ENCODE measurements at regions not wholly inside any gene's neighbourhood (a gene's known extent, or its start where the extent isn't known, plus 50 kb on each side); places are given as distances from the start of the nearest gene placed in this dataset.
"Not testable (repeated sequence)": the region's sequence is repeated elsewhere in the genome, so short reads cannot be mapped to it uniquely, and the experiment has no call there.

DNA sequence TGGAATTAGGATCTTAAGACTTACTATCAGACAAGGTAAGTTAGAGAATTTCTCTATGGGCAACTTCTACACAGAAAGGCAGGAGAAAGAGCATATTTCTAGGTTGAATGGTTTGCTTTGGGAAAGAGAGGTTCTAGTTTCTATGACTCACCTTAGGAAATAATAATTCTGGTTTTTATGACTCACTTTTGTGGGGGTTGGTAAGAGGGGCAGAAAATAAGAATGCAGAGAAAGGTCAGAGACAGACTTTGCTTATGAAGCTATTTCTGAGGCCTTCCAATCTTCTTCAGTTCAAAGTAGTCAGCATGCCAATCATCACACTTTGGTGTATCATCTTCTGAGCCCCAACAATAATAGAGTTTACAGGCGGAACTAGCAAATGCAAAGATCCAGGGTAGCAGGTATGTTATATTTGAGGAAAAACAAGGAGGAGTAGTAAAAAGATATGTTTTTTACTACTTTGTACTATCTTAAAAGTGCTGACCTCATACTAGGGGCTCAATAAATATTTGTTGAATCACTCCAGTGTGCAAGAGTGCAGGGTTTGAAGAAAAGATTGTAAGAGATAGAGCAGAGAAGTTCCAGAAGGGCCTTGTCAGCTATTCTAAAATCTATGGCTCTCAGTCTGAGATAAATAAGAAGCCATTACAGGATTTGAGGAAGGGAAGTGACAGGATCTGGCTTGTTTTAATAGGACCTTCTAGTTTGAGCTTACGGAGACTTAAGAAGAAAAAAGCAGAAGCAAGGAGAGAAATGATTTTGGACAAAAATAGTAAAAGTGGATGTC, 56.7 kb upstream of the LRFN5 start:
- ATAC-seq (replicated peaks in 1 of 4) (no peak), DNase-seq (no peak)
- 13% methylated on average over 1 of the region's 2 CpGs for WGBS (ENCODE audit: insufficient coverage)

GRCh38 chr14:41549282-41549681, 57.4 kb upstream of the LRFN5 start:
- Histone ChIP-seq H3K9me3 (no peaks in the 10 kb centered on the region), H3K4me1 (ENCODE audit: control insufficient read depth in 1 of 2, extremely low read depth in 1 of 2, insufficient read depth in 2 of 2, low read length in 2 of 2) (no peaks in the 10 kb centered on the region), H3K4me3 (ENCODE audit: control insufficient read depth in 1 of 2, extremely low read depth in 1 of 2, low read length in 1 of 2) (no peak overlapping the region), H3K27ac (ENCODE audit: low read length) (no peak overlapping the region), H3K27me3 (replicated peaks in 1 of 2; ENCODE audit: control insufficient read depth in 2 of 2, extremely low read depth in 1 of 2, insufficient read depth in 2 of 2, low read length in 1 of 2) (no peaks in the 10 kb centered on the region), H3K36me3 (ENCODE audit: control insufficient read depth in 2 of 2, extremely low read depth in 1 of 2, insufficient read depth in 1 of 2, low read length in 1 of 2) (no peaks in the 10 kb centered on the region)
- no peak overlapping the region for H3K4me3 Mint-ChIP-seq
- no peaks in the 10 kb centered on the region for H3K4me1 Mint-ChIP-seq
- DNase-seq = no peak
- H3K27me3 Mint-ChIP-seq = no peaks in the 10 kb centered on the region
- no peak overlapping the region for H3K27ac Mint-ChIP-seq
- no CpG with 5 or more reads among the region's 2 CpGs for WGBS (ENCODE audit: insufficient coverage)
- H3K9me3 Mint-ChIP-seq = peaks cover 0 to 5% (median 3%) of the 10 kb centered on the region in 3 donors
- ChIA-PET CTCF (no interaction called here), POLR2A (no interaction called here)
- ATAC-seq (replicated peaks in 1 of 4) = no peak
- no peaks in the 10 kb centered on the region for H3K36me3 Mint-ChIP-seq

More for the DNA sequence above, 56.7 kb upstream of the LRFN5 start:
- no peak overlapping the region for H3K27ac Mint-ChIP-seq
- H3K27ac ChIP-seq (ENCODE audit: low read length) = no peak overlapping the region
- no peaks in the 10 kb centered on the region for H3K36me3 Mint-ChIP-seq
- H3K9me3 ChIP-seq = no peaks in the 10 kb centered on the region
- H3K27me3 ChIP-seq (replicated peaks in 1 of 2; ENCODE audit: control insufficient read depth in 2 of 2, extremely low read depth in 1 of 2, insufficient read depth in 2 of 2, low read length in 1 of 2) = no peaks in the 10 kb centered on the region
- H3K9me3 Mint-ChIP-seq = no peaks in the 10 kb centered on the region
- ChIA-PET CTCF (no interaction called here), POLR2A (no interaction called here)
- no peaks in the 10 kb centered on the region for H3K4me1 Mint-ChIP-seq
- no peaks in the 10 kb centered on the region for H3K36me3 ChIP-seq (ENCODE audit: control insufficient read depth in 2 of 2, extremely low read depth in 1 of 2, insufficient read depth in 1 of 2, low read length in 1 of 2)
- H3K4me1 ChIP-seq (ENCODE audit: control insufficient read depth in 1 of 2, extremely low read depth in 1 of 2, insufficient read depth in 2 of 2, low read length in 2 of 2) = no peaks in the 10 kb centered on the region
- H3K4me3 ChIP-seq (ENCODE audit: control insufficient read depth in 1 of 2, extremely low read depth in 1 of 2, low read length in 1 of 2) = no peak overlapping the region
- H3K4me3 Mint-ChIP-seq = no peak overlapping the region
- no peaks in the 10 kb centered on the region for H3K27me3 Mint-ChIP-seq

DNA sequence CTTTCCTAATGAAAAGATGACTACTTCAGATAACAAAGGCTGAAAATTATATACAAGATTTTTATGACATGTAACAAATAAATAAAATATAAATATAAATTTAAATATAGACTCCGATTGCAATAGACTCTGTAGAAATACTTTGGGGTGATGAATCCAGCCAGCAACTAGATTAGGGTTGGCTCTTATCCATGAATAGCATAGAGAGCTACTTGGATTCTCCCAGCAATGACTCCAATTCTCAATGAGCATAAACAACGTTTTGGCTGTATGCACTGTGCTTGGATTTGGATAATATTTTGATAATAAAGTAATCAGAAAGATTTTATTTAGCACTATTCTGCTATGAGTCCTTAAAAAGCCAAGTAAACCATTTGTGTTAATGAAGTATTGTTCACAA, 58.0 kb upstream of the LRFN5 start:
- 100% methylated on average over 1 of the region's 2 CpGs for WGBS (ENCODE audit: insufficient coverage)
- Histone ChIP-seq H3K27ac (ENCODE audit: low read length) (no peak overlapping the region), H3K4me1 (ENCODE audit: control insufficient read depth in 1 of 2, extremely low read depth in 1 of 2, insufficient read depth in 2 of 2, low read length in 2 of 2) (no peaks in the 10 kb centered on the region), H3K27me3 (replicated peaks in 1 of 2; ENCODE audit: control insufficient read depth in 2 of 2, extremely low read depth in 1 of 2, insufficient read depth in 2 of 2, low read length in 1 of 2) (no peaks in the 10 kb centered on the region), H3K36me3 (ENCODE audit: control insufficient read depth in 2 of 2, extremely low read depth in 1 of 2, insufficient read depth in 1 of 2, low read length in 1 of 2) (no peaks in the 10 kb centered on the region), H3K9me3 (no peaks in the 10 kb centered on the region), H3K4me3 (ENCODE audit: control insufficient read depth in 1 of 2, extremely low read depth in 1 of 2, low read length in 1 of 2) (no peak overlapping the region)
- POLR2A ChIA-PET = no interaction called here
- Mint-ChIP-seq H3K9me3 (peaks cover 3 to 5% (median 3%) of the 10 kb centered on the region in 3 donors), H3K27me3 (no peaks in the 10 kb centered on the region), H3K4me1 (no peaks in the 10 kb centered on the region), H3K27ac (no peak overlapping the region), H3K4me3 (no peak overlapping the region), H3K36me3 (no peaks in the 10 kb centered on the region)
- CTCF ChIA-PET = no interaction called here
- DNase-seq (no peak), ATAC-seq (replicated peaks in 1 of 4) (no peak)

GRCh38 chr14:41541333-41541732, 65.3 kb upstream of the LRFN5 start:
- no peak for DNase-seq
- Mint-ChIP-seq H3K36me3 (no peaks in the 10 kb centered on the region), H3K4me1 (no peaks in the 10 kb centered on the region), H3K9me3 (peaks cover 7 to 17% (median 17%) of the 10 kb centered on the region in 3 donors), H3K27me3 (no peaks in the 10 kb centered on the region), H3K27ac (no peak overlapping the region), H3K4me3 (no peak overlapping the region)
- H3K9me3 ChIP-seq = no peaks in the 10 kb centered on the region
- ChIA-PET CTCF (no interaction called here), POLR2A (no interaction called here)
- H3K4me1 ChIP-seq (ENCODE audit: control insufficient read depth in 1 of 2, extremely low read depth in 1 of 2, insufficient read depth in 2 of 2, low read length in 2 of 2) = no peaks in the 10 kb centered on the region
- H3K27ac ChIP-seq (ENCODE audit: low read length) = no peak overlapping the region
- no peaks in the 10 kb centered on the region for H3K36me3 ChIP-seq (ENCODE audit: control insufficient read depth in 2 of 2, extremely low read depth in 1 of 2, insufficient read depth in 1 of 2, low read length in 1 of 2)
- 83% methylated on average over 1 of the region's 3 CpGs for WGBS (ENCODE audit: insufficient coverage)
- H3K27me3 ChIP-seq (replicated peaks in 1 of 2; ENCODE audit: control insufficient read depth in 2 of 2, extremely low read depth in 1 of 2, insufficient read depth in 2 of 2, low read length in 1 of 2) = no peaks in the 10 kb centered on the region
- no peak for ATAC-seq (replicated peaks in 1 of 4)
- no peak overlapping the region for H3K4me3 ChIP-seq (ENCODE audit: control insufficient read depth in 1 of 2, extremely low read depth in 1 of 2, low read length in 1 of 2)

GRCh38 chr14:41532255-41532654, 74.4 kb upstream of the LRFN5 start:
- no peaks in the 10 kb centered on the region for H3K9me3 ChIP-seq
- DNase-seq (no peak), ATAC-seq (replicated peaks in 1 of 4) (no peak)
- Mint-ChIP-seq H3K27ac (no peak overlapping the region), H3K27me3 (no peaks in the 10 kb centered on the region), H3K4me3 (no peak overlapping the region), H3K36me3 (no peaks in the 10 kb centered on the region), H3K9me3 (peaks cover 0 to 8% (median 0%) of the 10 kb centered on the region in 3 donors), H3K4me1 (no peaks in the 10 kb centered on the region)
- H3K27me3 ChIP-seq (replicated peaks in 1 of 2; ENCODE audit: control insufficient read depth in 2 of 2, extremely low read depth in 1 of 2, insufficient read depth in 2 of 2, low read length in 1 of 2) = no peaks in the 10 kb centered on the region
- WGBS (ENCODE audit: insufficient coverage) = no CpG with 5 or more reads among the region's 2 CpGs
- H3K27ac ChIP-seq (ENCODE audit: low read length) = no peak overlapping the region
- no peaks in the 10 kb centered on the region for H3K36me3 ChIP-seq (ENCODE audit: control insufficient read depth in 2 of 2, extremely low read depth in 1 of 2, insufficient read depth in 1 of 2, low read length in 1 of 2)
- no peak overlapping the region for H3K4me3 ChIP-seq (ENCODE audit: control insufficient read depth in 1 of 2, extremely low read depth in 1 of 2, low read length in 1 of 2)
- CTCF ChIA-PET = no interaction called here
- H3K4me1 ChIP-seq (ENCODE audit: control insufficient read depth in 1 of 2, extremely low read depth in 1 of 2, insufficient read depth in 2 of 2, low read length in 2 of 2) = no peaks in the 10 kb centered on the region
- POLR2A ChIA-PET = no interaction called here

DNA sequence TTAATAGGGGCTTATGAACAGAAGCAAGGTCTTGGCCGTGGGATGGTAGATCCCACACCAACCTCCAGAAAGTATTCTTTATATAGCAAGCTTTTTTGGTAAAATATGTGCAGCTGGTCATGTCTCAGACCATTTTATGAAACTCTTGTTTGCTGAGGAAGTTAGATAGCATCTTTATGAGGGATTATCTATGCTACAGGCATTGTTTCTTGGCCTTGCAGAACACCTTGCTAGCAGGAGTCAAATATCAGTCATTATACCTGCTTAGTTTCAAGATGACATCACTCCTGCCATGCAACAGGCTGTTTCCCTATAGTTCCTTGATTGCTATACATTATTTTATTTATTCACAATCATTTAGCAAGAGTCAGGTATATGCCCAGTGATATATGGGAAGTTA, 84.8 kb upstream of the LRFN5 start:
- H3K9me3 ChIP-seq = no peaks in the 10 kb centered on the region
- H3K4me3 ChIP-seq (ENCODE audit: control insufficient read depth in 1 of 2, extremely low read depth in 1 of 2, low read length in 1 of 2) = no peak overlapping the region
- H3K27me3 ChIP-seq (replicated peaks in 1 of 2; ENCODE audit: control insufficient read depth in 2 of 2, extremely low read depth in 1 of 2, insufficient read depth in 2 of 2, low read length in 1 of 2) = no peaks in the 10 kb centered on the region
- DNase-seq = no peak
- no peak overlapping the region for H3K27ac Mint-ChIP-seq
- H3K4me3 Mint-ChIP-seq = no peak overlapping the region
- no peaks in the 10 kb centered on the region for H3K4me1 ChIP-seq (ENCODE audit: control insufficient read depth in 1 of 2, extremely low read depth in 1 of 2, insufficient read depth in 2 of 2, low read length in 2 of 2)
- H3K27ac ChIP-seq (ENCODE audit: low read length) = no peak overlapping the region
- H3K4me1 Mint-ChIP-seq = no peaks in the 10 kb centered on the region
- no peak for ATAC-seq (replicated peaks in 1 of 4)
- H3K9me3 Mint-ChIP-seq = peaks cover 0 to 8% (median 3%) of the 10 kb centered on the region in 3 donors
- no peaks in the 10 kb centered on the region for H3K36me3 ChIP-seq (ENCODE audit: control insufficient read depth in 2 of 2, extremely low read depth in 1 of 2, insufficient read depth in 1 of 2, low read length in 1 of 2)
- no CpG with 5 or more reads among the region's 1 CpG for WGBS (ENCODE audit: insufficient coverage)
- ChIA-PET POLR2A (no interaction called here), CTCF (no interaction called here)
- H3K27me3 Mint-ChIP-seq = no peaks in the 10 kb centered on the region
- H3K36me3 Mint-ChIP-seq = no peaks in the 10 kb centered on the region

- H3K4me1 Mint-ChIP-seq; POLR2A ChIA-PET; ATAC-seq (replicated peaks in 1 of 4); CTCF ChIA-PET; H3K9me3 Mint-ChIP-seq; H3K36me3 Mint-ChIP-seq; DNase-seq; H3K27me3 Mint-ChIP-seq; H3K9me3 ChIP-seq; H3K4me3 Mint-ChIP-seq; H3K36me3 ChIP-seq (ENCODE audit: control insufficient read depth in 2 of 2, extremely low read depth in 1 of 2, insufficient read depth in 1 of 2, low read length in 1 of 2); H3K4me3 ChIP-seq (ENCODE audit: control insufficient read depth in 1 of 2, extremely low read depth in 1 of 2, low read length in 1 of 2); H3K27ac Mint-ChIP-seq; H3K27me3 ChIP-seq (replicated peaks in 1 of 2; ENCODE audit: control insufficient read depth in 2 of 2, extremely low read depth in 1 of 2, insufficient read depth in 2 of 2, low read length in 1 of 2); H3K27ac ChIP-seq (ENCODE audit: low read length); H3K4me1 ChIP-seq (ENCODE audit: control insufficient read depth in 1 of 2, extremely low read depth in 1 of 2, insufficient read depth in 2 of 2, low read length in 2 of 2): not testable (repeated sequence)
- 80% methylated on average over 1 of the region's 11 CpGs for WGBS (ENCODE audit: insufficient coverage)
Observed at GRCh38 chr14:41518030-41518429, 88.6 kb upstream of the LRFN5 start.
